ENCODE measurements at regions not wholly inside any gene's neighbourhood (a gene's known extent, or its start where the extent isn't known, plus 50 kb on each side); places are given as distances from the start of the nearest gene placed in this dataset.

- TF ChIP-seq, protein P1, sequence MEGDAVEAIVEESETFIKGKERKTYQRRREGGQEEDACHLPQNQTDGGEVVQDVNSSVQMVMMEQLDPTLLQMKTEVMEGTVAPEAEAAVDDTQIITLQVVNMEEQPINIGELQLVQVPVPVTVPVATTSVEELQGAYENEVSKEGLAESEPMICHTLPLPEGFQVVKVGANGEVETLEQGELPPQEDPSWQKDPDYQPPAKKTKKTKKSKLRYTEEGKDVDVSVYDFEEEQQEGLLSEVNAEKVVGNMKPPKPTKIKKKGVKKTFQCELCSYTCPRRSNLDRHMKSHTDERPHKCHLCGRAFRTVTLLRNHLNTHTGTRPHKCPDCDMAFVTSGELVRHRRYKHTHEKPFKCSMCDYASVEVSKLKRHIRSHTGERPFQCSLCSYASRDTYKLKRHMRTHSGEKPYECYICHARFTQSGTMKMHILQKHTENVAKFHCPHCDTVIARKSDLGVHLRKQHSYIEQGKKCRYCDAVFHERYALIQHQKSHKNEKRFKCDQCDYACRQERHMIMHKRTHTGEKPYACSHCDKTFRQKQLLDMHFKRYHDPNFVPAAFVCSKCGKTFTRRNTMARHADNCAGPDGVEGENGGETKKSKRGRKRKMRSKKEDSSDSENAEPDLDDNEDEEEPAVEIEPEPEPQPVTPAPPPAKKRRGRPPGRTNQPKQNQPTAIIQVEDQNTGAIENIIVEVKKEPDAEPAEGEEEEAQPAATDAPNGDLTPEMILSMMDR (IDR thresholded peaks at IDR 0.05; ENCODE audit: low read depth, low read length, poor library complexity, severe bottlenecking): no peak
- TF ChIP-seq EZH2phosphoT487 (IDR thresholded peaks at IDR 0.05; ENCODE audit: borderline replicate concordance, low read length): no peak
Measured at GRCh38 chr7:51601461-51601860, 284.9 kb upstream of the COBL start.

Data from DOHH2 (cell line).